Neural cell (in vitro differentiated cells): ENCODE measurements at regions not wholly inside any gene's neighbourhood (a gene's known extent, or its start where the extent isn't known, plus 50 kb on each side); places are given as distances from the start of the nearest gene placed in this dataset.

Experiments used
- CTCF ChIP-seq: fragments of 450-650 bp; IDR thresholded peaks from 2 replicates; pipeline ENCODE4 v1.5.1; 2014; ENCODE audit warnings: antibody characterized with exemption, mild to moderate bottlenecking, moderate library complexity; ENCODE audit not compliant: poor library complexity, severe bottlenecking
- EZH2 ChIP-seq: fragments of 200-600, 300-800 bp; shearing (Covaris generic), sonication (generic); IDR thresholded peaks from 2 replicates; pipeline ENCODE4 v1.6.1; 2014; ENCODE audit warnings: antibody characterized with exemption, low read length, borderline replicate concordance, mild to moderate bottlenecking; ENCODE audit not compliant: insufficient read depth, poor library complexity, severe bottlenecking
- MXI1 ChIP-seq: fragments of 450-650 bp; conservative IDR thresholded peaks from 2 replicates; pipeline ENCODE4 v1.6.1; 2014; ENCODE audit warnings: antibody characterized with exemption, mild to moderate bottlenecking; ENCODE audit not compliant: poor library complexity, severe bottlenecking
- POLR2AphosphoS5 ChIP-seq: IDR thresholded peaks from 2 replicates; pipeline ENCODE4 v1.6.1; 2012

GRCh38 chr10:1964476-1964875 is 227.2 kb upstream of the ADARB2 start:
- TF ChIP-seq POLR2AphosphoS5, result no peak
- no peak for TF ChIP-seq MXI1
- no peak for TF ChIP-seq EZH2
- TF ChIP-seq CTCF, result no peak
